ENCODE measurements at regions not wholly inside any gene's neighbourhood (a gene's known extent, or its start where the extent isn't known, plus 50 kb on each side); places are given as distances from the start of the nearest gene placed in this dataset.

GRCh38 chr2:37852585-37853014 is 72.5 kb upstream of the RMDN2 start:
- TF ChIP-seq POLR2A (IDR thresholded peaks at IDR 0.05) (no peak), CTCF (IDR thresholded peaks at IDR 0.05) (no peak)
